K562 (cell line): ENCODE measurements at regions not wholly inside any gene's neighbourhood (a gene's known extent, or its start where the extent isn't known, plus 50 kb on each side); places are given as distances from the start of the nearest gene placed in this dataset.

Experiments used
- ATAC-seq: fragments of 200-7000 bp; cut with Tn5 transposase; 3 replicates; pipeline ENCODE4 v1.9.1; 2020; ENCODE audit warnings: moderate library complexity
- BruUV-seq: library from RNA; stranded (reverse); fragments of 400-500 nt; replicated peaks from 2 replicates; lab custom pipeline; 2021; lab: Mats Ljungman, UMichigan
- CTCF ChIA-PET: fragments of 300-600 bp; formaldehyde crosslinking; extraction: SDS; loops from one replicate; lab custom pipeline; 2021; ENCODE audit warnings: low intra/inter-chr PET ratio; lab: Yijun Ruan, JAX
- POLR2A ChIA-PET: fragments of 300-600, 350-650 bp; sonication (Branson Sonifier 250); formaldehyde crosslinking; extraction: SDS; loops from one replicate; lab custom pipeline; 2021; ENCODE audit warnings: antibody characterized with exemption, inconsistent platforms; lab: Yijun Ruan, JAX
- DNase-seq, 4 experiments: peaks; one replicate each; pipeline versions ENCODE4 v3.0.0 to v3.0.0-alpha.2; 2011 to 2018; ENCODE audit warnings: low spot score in 3 of 4, mixed read lengths in 3 of 4; ENCODE audit errors: extremely low read depth in 1 of 4
- FAIRE-seq: peaks from 2 replicates; lab custom pipeline; 2011; peaks lifted over from hg19 to GRCh38; lab: Jason Lieb, UNC
- H2AFZ ChIP-seq: 2 replicates; pipeline ENCODE4 v1.6.0; 2011; ENCODE audit warnings: low read depth, low read length, control low read depth, inconsistent platforms
- H3K27ac ChIP-seq: fragments of 200-600 bp; 3 replicates; pipeline ENCODE4 v1.8.0; 2011; ENCODE audit warnings: low read depth, mild to moderate bottlenecking, control low read depth, inconsistent platforms, low read length, moderate library complexity, mixed read lengths; ENCODE audit errors: extremely low read depth
- H3K27me3 ChIP-seq, 2 experiments: fragments of 300-600 bp in 1 of 2; 2 replicates in 1 of 2; 3 replicates in 1 of 2; pipeline versions ENCODE4 v1.6.0 to v1.8.0; 2011; ENCODE audit warnings: inconsistent platforms in 2 of 2, low read length in 2 of 2, mild to moderate bottlenecking in 1 of 2, mixed read lengths in 1 of 2, moderate library complexity in 1 of 2; ENCODE audit not compliant: control insufficient read depth in 2 of 2, insufficient read depth in 2 of 2
- H3K36me3 ChIP-seq: fragments of 300-600 bp; 3 replicates; pipeline ENCODE4 v1.8.0; 2011; ENCODE audit warnings: mild to moderate bottlenecking, low read length, inconsistent platforms; ENCODE audit not compliant: control insufficient read depth, insufficient read depth
- H3K4me1 ChIP-seq, 2 experiments: fragments of 200-600 bp in 1 of 2; replicated peaks in 1 of 2; 2 replicates in 1 of 2; 3 replicates in 1 of 2; pipeline versions ENCODE4 v1.5.1 to v1.8.0; 2011; ENCODE audit warnings: inconsistent platforms in 2 of 2, low read length in 2 of 2, mild to moderate bottlenecking in 1 of 2, mixed read lengths in 1 of 2, moderate library complexity in 1 of 2; ENCODE audit not compliant: control insufficient read depth in 2 of 2, insufficient read depth in 2 of 2
- H3K4me2 ChIP-seq: 2 replicates; pipeline ENCODE4 v1.6.1; 2011; ENCODE audit warnings: low read length, control low read depth, inconsistent platforms, mixed read lengths; ENCODE audit not compliant: insufficient read depth
- H3K4me3 ChIP-seq: fragments of 200-600 bp; sonication (generic), shearing (Covaris generic); 2 replicates; pipeline ENCODE4 v1.5.1; 2016; ENCODE audit warnings: control low read depth, inconsistent platforms
- H3K79me2 ChIP-seq: fragments of 200-600 bp; 3 replicates; pipeline ENCODE4 v1.8.0; 2011; ENCODE audit warnings: low read length, inconsistent platforms; ENCODE audit not compliant: control insufficient read depth, insufficient read depth
- H3K9ac ChIP-seq, 2 experiments: 2 replicates each; pipeline versions ENCODE4 v1.6.0 to v1.6.1; 2011; ENCODE audit warnings: low read depth in 2 of 2, low read length in 2 of 2, control low read depth in 1 of 2, inconsistent platforms in 1 of 2, mild to moderate bottlenecking in 1 of 2, mixed read lengths in 1 of 2; ENCODE audit not compliant: insufficient read depth in 1 of 2
- H3K9me1 ChIP-seq: one replicate; pipeline ENCODE4 v1.6.0; 2011; ENCODE audit warnings: inconsistent platforms, mild to moderate bottlenecking, low read length, moderate library complexity; ENCODE audit not compliant: control insufficient read depth, insufficient read depth
- H3K9me3 ChIP-seq: replicated peaks from 2 replicates; pipeline ENCODE4 v1.5.1; 2011; ENCODE audit warnings: low read depth, low read length, inconsistent platforms; ENCODE audit not compliant: control insufficient read depth, insufficient read depth
- H4K20me1 ChIP-seq: replicated peaks from 2 replicates; pipeline ENCODE4 v1.6.1; 2011; ENCODE audit warnings: low read length, inconsistent platforms, mixed read lengths; ENCODE audit not compliant: control insufficient read depth, insufficient read depth
- E2F4 ChIP-seq: sonication (generic); formaldehyde crosslinking; IDR thresholded peaks from 2 replicates; pipeline ENCODE4 v1.8.0; 2022; ENCODE audit warnings: mild to moderate bottlenecking, low read depth, missing genetic modification reagents
- HBP1 ChIP-seq: fragments of 450-650 bp; formaldehyde crosslinking; IDR thresholded peaks from 2 replicates; pipeline ENCODE4 v1.4.0; 2022; ENCODE audit warnings: missing genetic modification characterization
- HSF4 ChIP-seq: fragments of 250-450 bp; sonication (Bioruptor Pico); IDR thresholded peaks from 2 replicates; pipeline ENCODE4 v2.1.2; 2022; ENCODE audit warnings: mild to moderate bottlenecking, moderate library complexity, borderline replicate concordance
- SMAD3 ChIP-seq: fragments of 450-650 bp; formaldehyde crosslinking; conservative IDR thresholded peaks from 2 replicates; pipeline ENCODE4 v1.4.0; 2020; ENCODE audit warnings: mild to moderate bottlenecking
- SRF ChIP-seq, 2 experiments: fragments of 250-450, 450-650 bp in 1 of 2; sonication (Bioruptor Pico) in 1 of 2; sonication (generic) in 1 of 2; formaldehyde crosslinking; IDR thresholded peaks; 2 replicates each; pipeline versions ENCODE4 v1.5.0 to v1.5.1; 2020 to 2022; ENCODE audit warnings: mild to moderate bottlenecking in 1 of 2, missing genetic modification reagents in 1 of 2
- XRCC5 ChIP-seq: fragments of 200-400 bp; formaldehyde crosslinking; IDR thresholded peaks from 2 replicates; pipeline ENCODE4 v1.6.1; 2017; ENCODE audit warnings: low read depth, mild to moderate bottlenecking, low read length
- YY1 ChIP-seq, 3 experiments: IDR thresholded peaks; 2 replicates each; pipeline ENCODE4 v1.6.1; 2011; ENCODE audit warnings: low read length in 2 of 3, mild to moderate bottlenecking in 2 of 3, moderate library complexity in 2 of 3, borderline replicate concordance in 1 of 3, control low read depth in 1 of 3, low read depth in 1 of 3; ENCODE audit not compliant: insufficient read depth in 3 of 3, insufficient replicate concordance in 2 of 3, control insufficient read depth in 1 of 3, insufficient read length in 1 of 3; ENCODE audit errors: extremely low read depth in 1 of 3
- ZNF347 ChIP-seq: fragments of 450-650 bp; formaldehyde crosslinking; IDR thresholded peaks from 2 replicates; pipeline ENCODE4 v1.4.0; 2020; ENCODE audit warnings: low read depth, mild to moderate bottlenecking, moderate library complexity
- WGBS: fragments of 100-300 bp; shearing (Covaris generic); methylation state at CpG from one replicate; pipeline ENCODE4 v1.1.6; 2016; ENCODE audit warnings: low coverage, mixed read lengths; ENCODE audit not compliant: insufficient coverage; ENCODE audit errors: missing lambda C conversion rate; 5-methylcytosine and 5-hydroxymethylcytosine counted together
- in situ Hi-C: fragments of 300-500 bp; cut with MboI; formaldehyde crosslinking; loops from 4 replicates; pipeline ENCODE4 v1.15.0; 2018; ENCODE audit warnings: inconsistent platforms, mixed read lengths
- intact Hi-C: fragments of 100-400 bp; cut with micrococcal nuclease; formaldehyde crosslinking; loops from 2 replicates; pipeline ENCODE4 v1.14.2; 2022
- TF ChIP-seq, protein P1 (sequence below): IDR thresholded peaks from 2 replicates; pipeline ENCODE4 v1.6.1; 2014; ENCODE audit warnings: antibody characterized with exemption

- no peaks in the 10 kb centered on the region for H4K20me1 ChIP-seq
- 0% methylated on average over 6 of the region's 6 CpGs for WGBS
- no peaks in the 10 kb centered on the region for H3K9me1 ChIP-seq
- no peaks in the 10 kb centered on the region for H3K9me3 ChIP-seq
- no peak for FAIRE-seq
- H3K36me3 ChIP-seq = no peaks in the 10 kb centered on the region
- no peak for TF ChIP-seq ZNF347 (CRISPR knock-in tag)
- TF ChIP-seq HBP1 (CRISPR knock-in tag) = no peak
- TF ChIP-seq YY1 (IDR thresholded peaks at IDR 0.05; ENCODE audit: borderline replicate concordance in 1 of 3, control insufficient read depth in 1 of 3, extremely low read depth in 1 of 3, insufficient read depth in 3 of 3, insufficient read length in 1 of 3, insufficient replicate concordance in 2 of 3, low read depth in 1 of 3, low read length in 2 of 3) = no peak
- no peak for TF ChIP-seq E2F4 (CRISPR knock-in tag)
- TF ChIP-seq, protein P1, sequence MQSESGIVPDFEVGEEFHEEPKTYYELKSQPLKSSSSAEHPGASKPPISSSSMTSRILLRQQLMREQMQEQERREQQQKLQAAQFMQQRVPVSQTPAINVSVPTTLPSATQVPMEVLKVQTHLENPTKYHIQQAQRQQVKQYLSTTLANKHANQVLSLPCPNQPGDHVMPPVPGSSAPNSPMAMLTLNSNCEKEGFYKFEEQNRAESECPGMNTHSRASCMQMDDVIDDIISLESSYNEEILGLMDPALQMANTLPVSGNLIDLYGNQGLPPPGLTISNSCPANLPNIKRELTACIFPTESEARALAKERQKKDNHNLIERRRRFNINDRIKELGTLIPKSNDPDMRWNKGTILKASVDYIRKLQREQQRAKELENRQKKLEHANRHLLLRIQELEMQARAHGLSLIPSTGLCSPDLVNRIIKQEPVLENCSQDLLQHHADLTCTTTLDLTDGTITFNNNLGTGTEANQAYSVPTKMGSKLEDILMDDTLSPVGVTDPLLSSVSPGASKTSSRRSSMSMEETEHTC = no peak
- TF ChIP-seq SRF (CRISPR knock-in tag; IDR thresholded peaks at IDR 0.05) = no peak
- no peak for TF ChIP-seq XRCC5
- TF ChIP-seq SMAD3 (CRISPR knock-in tag) = no peak
- TF ChIP-seq HSF4 (CRISPR knock-in tag) = no peak
- TF ChIP-seq, all 486 proteins: peak for 0
- H2AFZ ChIP-seq = no peak overlapping the region
- no TSS peak for BruUV-seq
- in situ Hi-C loops = no loop called here
- H3K79me2 ChIP-seq = no peaks in the 10 kb centered on the region
- H3K4me3 ChIP-seq = no peak overlapping the region
- no peak for DNase-seq
- intact Hi-C loops = no loop called here
- no peak overlapping the region for H3K4me2 ChIP-seq
- no peak overlapping the region for H3K27ac ChIP-seq
- ChIA-PET POLR2A (interaction anchor here (0.9 kb wide), 1 partner anchor 19 kb away, joined by 4 read pairs; no protein-coding TSS in a partner anchor), CTCF (no interaction called here)
- H3K9ac ChIP-seq = no peak overlapping the region
- H3K4me1 ChIP-seq = no peaks in the 10 kb centered on the region
- no peaks in the 10 kb centered on the region; a peak in 1 of 5 replicates for H3K27me3 ChIP-seq
- no peak for ATAC-seq
These were observed 240.0 kb downstream of the AACS start for GRCh38 chr12:125305231-125305630.
